IMR-90 (cell line): ENCODE measurements at regions not wholly inside any gene's neighbourhood (a gene's known extent, or its start where the extent isn't known, plus 50 kb on each side); places are given as distances from the start of the nearest gene placed in this dataset.

Experiments
- ATAC-seq: fragments of 200-7000 bp; cut with Tn5 transposase; 2 replicates; pipeline ENCODE4 v1.9.1; 2020; ENCODE audit warnings: low read depth, mild to moderate bottlenecking, moderate library complexity
- BruUV-seq: library from RNA; stranded (reverse); fragments of 400-500 nt; replicated peaks from 2 replicates; lab custom pipeline; 2021; lab: Mats Ljungman, UMichigan
- CTCF ChIA-PET: fragments of 300-600 bp; formaldehyde crosslinking; extraction: SDS; loops from one replicate; lab custom pipeline; 2021; ENCODE audit warnings: antibody characterized with exemption; lab: Yijun Ruan, JAX
- POLR2A ChIA-PET: fragments of 300-600 bp; sonication (Branson Sonifier 250); formaldehyde crosslinking; loops from one replicate; lab custom pipeline; 2022; ENCODE audit warnings: antibody characterized with exemption; ENCODE audit not compliant: unreplicated experiment; lab: Charles Lee
- DNase-seq: peaks from one replicate; pipeline ENCODE4 v3.0.0; 2013
- H2AFZ ChIP-seq: replicated peaks from 2 replicates; pipeline ENCODE3; 2013; ENCODE audit warnings: low read length, mild to moderate bottlenecking; ENCODE audit not compliant: poor library complexity
- H2AK5ac ChIP-seq: 2 replicates; pipeline ENCODE4 v1.6.1; 2013; ENCODE audit warnings: low read depth, low read length, inconsistent platforms
- H2AK9ac ChIP-seq: replicated peaks from 2 replicates; pipeline ENCODE3; 2013; ENCODE audit warnings: mild to moderate bottlenecking, low read depth, low read length, moderate library complexity; ENCODE audit not compliant: poor library complexity
- H2BK120ac ChIP-seq: 2 replicates; pipeline ENCODE4 v1.6.1; 2013; ENCODE audit warnings: low read depth, low read length, inconsistent platforms
- H2BK15ac ChIP-seq: 3 replicates; pipeline ENCODE4 v1.6.1; 2013; ENCODE audit warnings: low read depth, low read length, inconsistent platforms
- H2BK20ac ChIP-seq: 2 replicates; pipeline ENCODE4 v1.6.1; 2013; ENCODE audit warnings: low read depth, mild to moderate bottlenecking, inconsistent platforms, low read length, moderate library complexity
- H2BK5ac ChIP-seq: 2 replicates; pipeline ENCODE4 v1.6.1; 2013; ENCODE audit warnings: mild to moderate bottlenecking, low read depth, low read length, inconsistent platforms; ENCODE audit not compliant: poor library complexity, severe bottlenecking
- H3K14ac ChIP-seq: replicated peaks from 2 replicates; pipeline ENCODE4 v1.6.1; 2013; ENCODE audit warnings: low read depth, low read length, inconsistent platforms
- H3K18ac ChIP-seq: 2 replicates; pipeline ENCODE4 v1.6.1; 2013; ENCODE audit warnings: low read depth, low read length, control low read depth
- H3K23ac ChIP-seq: 2 replicates; pipeline ENCODE4 v1.6.1; 2013; ENCODE audit warnings: low read depth, low read length, inconsistent platforms
- H3K27ac ChIP-seq: 2 replicates; pipeline ENCODE4 v1.5.1; 2013; ENCODE audit warnings: mild to moderate bottlenecking, control low read depth, low read length; ENCODE audit not compliant: insufficient read depth
- H3K27me3 ChIP-seq: 2 replicates; pipeline ENCODE4 v1.6.1; 2013; ENCODE audit warnings: low read length; ENCODE audit not compliant: control insufficient read depth, insufficient read depth
- H3K36me3 ChIP-seq: 2 replicates; pipeline ENCODE4 v1.6.1; 2013; ENCODE audit warnings: low read length, mixed read lengths; ENCODE audit not compliant: control insufficient read depth, insufficient read depth
- H3K4ac ChIP-seq: 2 replicates; pipeline ENCODE4 v1.6.1; 2013; ENCODE audit warnings: low read depth, low read length, inconsistent platforms
- H3K4me1 ChIP-seq: 2 replicates; pipeline ENCODE4 v1.6.1; 2013; ENCODE audit warnings: low read length, mixed read lengths; ENCODE audit not compliant: control insufficient read depth, insufficient read depth
- H3K4me2 ChIP-seq: 2 replicates; pipeline ENCODE4 v1.6.1; 2013; ENCODE audit warnings: low read depth, mild to moderate bottlenecking, control low read depth, low read length, moderate library complexity
- H3K4me3 ChIP-seq: 2 replicates; pipeline ENCODE4 v1.5.1; 2013; ENCODE audit warnings: low read depth, mild to moderate bottlenecking, control low read depth, low read length, moderate library complexity; ENCODE audit not compliant: insufficient read depth
- H3K56ac ChIP-seq: 2 replicates; pipeline ENCODE4 v1.6.1; 2013; ENCODE audit warnings: low read length, inconsistent platforms; ENCODE audit not compliant: insufficient read depth; ENCODE audit errors: extremely low read depth
- H3K79me1 ChIP-seq, 2 experiments: 2 replicates each; pipeline ENCODE4 v1.6.1; 2013; ENCODE audit warnings: low read length in 2 of 2, inconsistent platforms in 1 of 2, low read depth in 1 of 2
- H3K9ac ChIP-seq: 2 replicates; pipeline ENCODE4 v1.6.1; 2013; ENCODE audit warnings: low read depth, low read length, control low read depth
- H3K9me1 ChIP-seq: 2 replicates; pipeline ENCODE4 v1.6.1; 2013; ENCODE audit warnings: low read length, inconsistent platforms; ENCODE audit not compliant: insufficient read depth
- H3K9me3 ChIP-seq: 2 replicates; pipeline ENCODE4 v1.6.1; 2013; ENCODE audit warnings: low read length; ENCODE audit not compliant: control insufficient read depth, insufficient read depth
- H4K20me1 ChIP-seq: 2 replicates; pipeline ENCODE4 v1.6.1; 2013; ENCODE audit warnings: low read length, inconsistent platforms; ENCODE audit not compliant: insufficient read depth
- H4K5ac ChIP-seq: 2 replicates; pipeline ENCODE4 v1.6.1; 2013; ENCODE audit warnings: mild to moderate bottlenecking, low read depth, low read length, control low read depth
- H4K8ac ChIP-seq, 2 experiments: 2 replicates each; pipeline ENCODE4 v1.6.1; 2013; ENCODE audit warnings: low read depth in 2 of 2, low read length in 2 of 2, control low read depth in 1 of 2, inconsistent platforms in 1 of 2
- H4K91ac ChIP-seq: 2 replicates; pipeline ENCODE4 v1.6.1; 2013; ENCODE audit warnings: low read depth, low read length, inconsistent platforms; ENCODE audit not compliant: insufficient read depth
- BHLHE40 ChIP-seq: fragments of 150-350 bp; IDR thresholded peaks from 2 replicates; pipeline ENCODE4 v1.6.1; 2016; ENCODE audit warnings: mild to moderate bottlenecking, low read depth, low read length
- CTCF ChIP-seq: conservative IDR thresholded peaks from 2 replicates; pipeline ENCODE4 v1.5.1; 2012; ENCODE audit warnings: mild to moderate bottlenecking, low read depth, low read length, improper control_type of control experiment
- MAFK ChIP-seq: IDR thresholded peaks from 2 replicates; pipeline ENCODE4 v1.6.1; 2012; ENCODE audit warnings: low read depth, low read length, improper control_type of control experiment
- NFE2L2 ChIP-seq: fragments of 150-350 bp; IDR thresholded peaks from 2 replicates; pipeline ENCODE4 v1.6.1; 2016; ENCODE audit warnings: low read depth, mild to moderate bottlenecking, low read length
- RAD21 ChIP-seq: IDR thresholded peaks from 2 replicates; pipeline ENCODE4 v1.6.1; 2012; ENCODE audit warnings: low read length, improper control_type of control experiment
- RCOR1 ChIP-seq: IDR thresholded peaks from 2 replicates; pipeline ENCODE4 v1.6.1; 2012; ENCODE audit warnings: mild to moderate bottlenecking, low read length, improper control_type of control experiment; ENCODE audit not compliant: insufficient replicate concordance
- RFX5 ChIP-seq: IDR thresholded peaks from 2 replicates; pipeline ENCODE4 v1.8.0; 2012; ENCODE audit warnings: low read depth, mild to moderate bottlenecking, low read length, moderate library complexity
- WGBS, 2 experiments: methylation state at CpG; one replicate each; pipeline versions ENCODE4 v1.1.5 to v1.1.7; 2013; ENCODE audit warnings: missing lambda C conversion rate in 2 of 2; ENCODE audit not compliant: insufficient read length in 1 of 2; ENCODE audit errors: extremely low coverage in 2 of 2; 5-methylcytosine and 5-hydroxymethylcytosine counted together
- dilution Hi-C: fragments of 300-500 bp; cut with HindIII; formaldehyde crosslinking; loops from one replicate; pipeline ENCODE4 v1.14.3; 2018; ENCODE audit warnings: low sequenced_read_pairs; ENCODE audit not compliant: unreplicated experiment
- in situ Hi-C: fragments of 300-500 bp; cut with MboI; formaldehyde crosslinking; loops from 3 replicates; pipeline ENCODE4 v1.14.3; 2019; ENCODE audit warnings: low sequenced_read_pairs, inconsistent platforms, mixed read lengths
- intact Hi-C: fragments of 100-400 bp; cut with micrococcal nuclease; formaldehyde crosslinking; loops from 2 replicates; pipeline ENCODE4 v1.10.0; 2022

GRCh38 chr16:87239545-87239944 is 77.6 kb downstream of the C16orf95 start:
- POLR2A ChIA-PET, result no interaction called here
- Histone ChIP-seq H3K23ac (no peak overlapping the region), H3K14ac (no peak overlapping the region), H3K4ac (no peak overlapping the region), H2BK20ac (no peak overlapping the region), H2AK5ac (no peak overlapping the region), H2AK9ac (no peak overlapping the region), H4K91ac (no peak overlapping the region), H4K5ac (no peak overlapping the region), H3K36me3 (no peaks in the 10 kb centered on the region), H3K9ac (no peak overlapping the region), H3K18ac (no peak overlapping the region), H3K9me1 (no peaks in the 10 kb centered on the region), H4K8ac (no peak overlapping the region), H2AFZ (no peak overlapping the region), H3K27ac (no peak overlapping the region), H2BK15ac (no peak overlapping the region), H3K27me3 (peaks cover 46% of the 10 kb centered on the region), H3K4me1 (no peaks in the 10 kb centered on the region), H3K56ac (no peak overlapping the region), H3K79me1 (no peaks in the 10 kb centered on the region), H2BK120ac (no peak overlapping the region), H3K4me2 (no peak overlapping the region), H2BK5ac (no peak overlapping the region), H4K20me1 (no peaks in the 10 kb centered on the region), H3K9me3 (peaks cover 3% of the 10 kb centered on the region; the same call in 1 of the 2 replicates), H3K4me3 (no peak overlapping the region)
- dilution Hi-C loops (no loop called here), intact Hi-C loops (no loop called here), in situ Hi-C loops (no loop called here)
- no peak for ATAC-seq
- TF ChIP-seq RAD21, result no peak
- TF ChIP-seq RCOR1, result no peak
- no peak for TF ChIP-seq BHLHE40
- no peak for TF ChIP-seq MAFK
- no peak for TF ChIP-seq CTCF
- TF ChIP-seq RFX5, result no peak
- TF ChIP-seq NFE2L2, result no peak
- DNase-seq, result no peak
- no CpG with 5 or more reads among the region's 4 CpGs for WGBS, 2 experiments
- CTCF ChIA-PET, result no interaction called here
- BruUV-seq, result no TSS peak
